ENCODE measurements at regions not wholly inside any gene's neighbourhood (a gene's known extent, or its start where the extent isn't known, plus 50 kb on each side); places are given as distances from the start of the nearest gene placed in this dataset.

DNA sequence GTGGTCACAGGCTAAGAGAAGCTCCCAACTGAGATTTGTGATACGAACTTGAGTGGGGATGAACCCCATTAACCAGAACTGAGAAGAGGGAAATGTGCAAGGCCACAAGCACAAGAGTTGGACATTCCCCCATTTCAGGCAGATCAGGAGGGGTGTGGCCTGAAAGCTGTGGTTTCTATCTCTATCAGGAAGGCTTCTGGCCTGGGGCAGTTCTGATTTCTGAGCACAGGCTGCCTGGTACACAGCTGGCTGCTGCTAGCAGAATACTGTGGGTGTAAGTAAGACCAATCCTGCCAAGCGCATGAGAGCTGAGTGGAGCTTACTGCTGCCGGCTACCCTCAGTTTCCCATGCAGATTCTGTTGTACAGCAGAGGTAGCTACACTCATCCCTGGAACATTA, 484.6 kb downstream of the SATB2 start:
- H3K27me3 Mint-ChIP-seq (ENCODE audit: unreplicated experiment): peaks cover 3% of the 10 kb centered on the region
- no peak overlapping the region for H3K27ac Mint-ChIP-seq (ENCODE audit: unreplicated experiment)
- no peaks in the 10 kb centered on the region for H3K36me3 Mint-ChIP-seq (ENCODE audit: unreplicated experiment)
- peaks cover 21% of the 10 kb centered on the region for H3K9me3 Mint-ChIP-seq (ENCODE audit: unreplicated experiment)
- no peaks in the 10 kb centered on the region for H3K4me1 Mint-ChIP-seq (ENCODE audit: unreplicated experiment)
- no peak overlapping the region for H3K4me3 Mint-ChIP-seq (ENCODE audit: unreplicated experiment)
- TF ChIP-seq, protein P1, sequence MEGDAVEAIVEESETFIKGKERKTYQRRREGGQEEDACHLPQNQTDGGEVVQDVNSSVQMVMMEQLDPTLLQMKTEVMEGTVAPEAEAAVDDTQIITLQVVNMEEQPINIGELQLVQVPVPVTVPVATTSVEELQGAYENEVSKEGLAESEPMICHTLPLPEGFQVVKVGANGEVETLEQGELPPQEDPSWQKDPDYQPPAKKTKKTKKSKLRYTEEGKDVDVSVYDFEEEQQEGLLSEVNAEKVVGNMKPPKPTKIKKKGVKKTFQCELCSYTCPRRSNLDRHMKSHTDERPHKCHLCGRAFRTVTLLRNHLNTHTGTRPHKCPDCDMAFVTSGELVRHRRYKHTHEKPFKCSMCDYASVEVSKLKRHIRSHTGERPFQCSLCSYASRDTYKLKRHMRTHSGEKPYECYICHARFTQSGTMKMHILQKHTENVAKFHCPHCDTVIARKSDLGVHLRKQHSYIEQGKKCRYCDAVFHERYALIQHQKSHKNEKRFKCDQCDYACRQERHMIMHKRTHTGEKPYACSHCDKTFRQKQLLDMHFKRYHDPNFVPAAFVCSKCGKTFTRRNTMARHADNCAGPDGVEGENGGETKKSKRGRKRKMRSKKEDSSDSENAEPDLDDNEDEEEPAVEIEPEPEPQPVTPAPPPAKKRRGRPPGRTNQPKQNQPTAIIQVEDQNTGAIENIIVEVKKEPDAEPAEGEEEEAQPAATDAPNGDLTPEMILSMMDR (IDR thresholded peaks at IDR 0.05): no peak
- DNase-seq (ENCODE audit: extremely low spot score, unreplicated experiment): no peak

DNA sequence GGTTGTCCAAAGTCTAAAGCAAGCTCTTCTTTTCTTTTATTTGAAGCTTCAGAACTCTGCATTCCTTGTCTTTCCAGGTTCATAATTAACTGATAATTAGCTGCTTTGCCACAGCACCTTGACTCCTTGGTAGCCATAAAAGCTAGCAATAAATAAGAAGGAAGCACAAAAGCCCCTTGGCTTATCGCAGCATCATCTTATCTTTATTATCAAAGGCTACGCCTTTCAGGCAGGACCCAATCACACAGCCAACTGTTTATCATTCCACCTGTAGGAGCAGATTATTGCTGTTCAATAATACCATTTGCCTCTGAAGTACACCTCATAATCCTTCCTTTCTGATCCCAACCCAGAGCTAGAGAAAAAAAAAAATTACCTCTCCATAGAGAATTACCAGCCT, 489.2 kb downstream of the SATB2 start:
- DNase-seq (ENCODE audit: extremely low spot score, unreplicated experiment): no peak
- TF ChIP-seq, protein P1 (IDR thresholded peaks at IDR 0.05): no peak
- no peaks in the 10 kb centered on the region for H3K9me3 Mint-ChIP-seq (ENCODE audit: unreplicated experiment)
- H3K27ac Mint-ChIP-seq (ENCODE audit: unreplicated experiment): no peak overlapping the region
- H3K27me3 Mint-ChIP-seq (ENCODE audit: unreplicated experiment): peaks cover 3% of the 10 kb centered on the region
- H3K36me3 Mint-ChIP-seq (ENCODE audit: unreplicated experiment): no peaks in the 10 kb centered on the region
- no peak overlapping the region for H3K4me3 Mint-ChIP-seq (ENCODE audit: unreplicated experiment)
- no peaks in the 10 kb centered on the region for H3K4me1 Mint-ChIP-seq (ENCODE audit: unreplicated experiment)

DNA sequence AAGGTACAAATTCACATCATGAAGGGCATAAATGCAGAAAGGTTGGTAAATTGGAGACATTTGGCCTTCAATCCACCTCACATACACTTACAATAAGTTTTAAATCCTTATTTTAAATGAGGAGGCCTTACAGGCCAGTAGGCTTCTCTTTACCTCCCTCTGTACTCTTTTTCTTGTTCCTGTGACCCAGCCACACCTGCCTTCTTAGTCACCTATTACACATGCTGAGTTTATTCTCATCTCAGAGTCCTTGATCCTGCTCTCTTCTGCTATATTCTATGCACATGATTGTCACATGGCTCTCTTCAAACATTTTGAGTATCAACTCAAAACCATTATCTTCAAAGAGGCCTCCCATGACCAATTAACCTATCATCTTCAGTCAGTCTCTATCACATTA, 491.5 kb downstream of the SATB2 start:
- TF ChIP-seq, protein P1 (IDR thresholded peaks at IDR 0.05): no peak
- Mint-ChIP-seq H3K4me1 (ENCODE audit: unreplicated experiment) (no peaks in the 10 kb centered on the region), H3K36me3 (ENCODE audit: unreplicated experiment) (no peaks in the 10 kb centered on the region), H3K27me3 (ENCODE audit: unreplicated experiment) (peaks cover 5% of the 10 kb centered on the region), H3K9me3 (ENCODE audit: unreplicated experiment) (no peaks in the 10 kb centered on the region), H3K4me3 (ENCODE audit: unreplicated experiment) (no peak overlapping the region), H3K27ac (ENCODE audit: unreplicated experiment) (no peak overlapping the region)
- DNase-seq (ENCODE audit: extremely low spot score, unreplicated experiment): no peak

DNA sequence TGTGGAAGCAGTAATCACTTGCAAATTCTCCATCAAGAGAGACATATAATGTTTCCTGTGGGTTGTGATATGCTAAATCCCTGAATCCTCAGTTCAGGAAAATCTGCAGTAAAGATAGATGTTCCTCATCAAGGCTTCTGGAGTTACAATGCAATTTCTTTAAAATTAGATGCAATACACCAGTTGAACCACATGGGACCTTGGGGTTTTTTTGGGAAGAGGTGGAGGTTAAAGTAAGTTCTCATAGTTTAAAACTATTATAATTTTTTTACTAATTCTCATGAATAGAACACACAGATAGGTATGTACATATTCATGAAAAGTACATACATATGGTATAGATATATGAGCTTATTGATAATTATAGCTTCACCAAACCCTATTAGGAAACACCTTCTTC, 496.2 kb downstream of the SATB2 start:
- Mint-ChIP-seq H3K27ac (ENCODE audit: unreplicated experiment) (no peak overlapping the region), H3K9me3 (ENCODE audit: unreplicated experiment) (no peaks in the 10 kb centered on the region), H3K27me3 (ENCODE audit: unreplicated experiment) (peaks cover 2% of the 10 kb centered on the region), H3K4me1 (ENCODE audit: unreplicated experiment) (no peaks in the 10 kb centered on the region), H3K4me3 (ENCODE audit: unreplicated experiment) (no peak overlapping the region), H3K36me3 (ENCODE audit: unreplicated experiment) (no peaks in the 10 kb centered on the region)
- TF ChIP-seq, protein P1 (IDR thresholded peaks at IDR 0.05): no peak
- DNase-seq (ENCODE audit: extremely low spot score, unreplicated experiment): no peak

DNA sequence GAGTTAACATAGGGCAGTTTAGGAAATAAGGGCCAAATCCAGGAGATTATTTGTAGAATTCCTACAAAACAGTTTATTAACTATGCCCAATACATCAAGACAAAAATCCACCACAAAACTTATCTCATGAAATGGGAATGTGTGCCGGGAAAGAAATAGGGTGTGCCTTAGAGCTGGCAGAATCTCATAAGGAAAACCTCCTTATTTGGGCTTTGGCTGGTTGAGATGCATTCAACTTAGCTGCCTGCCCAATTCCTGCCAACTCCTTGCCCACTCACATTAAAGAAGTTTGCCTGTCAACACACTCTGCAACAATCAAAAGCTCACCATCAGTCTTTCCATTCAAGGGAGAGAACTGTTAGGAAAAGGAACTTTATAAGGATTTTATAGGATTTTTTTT, 500.6 kb downstream of the SATB2 start:
- H3K9me3 Mint-ChIP-seq (ENCODE audit: unreplicated experiment): no peaks in the 10 kb centered on the region
- H3K36me3 Mint-ChIP-seq (ENCODE audit: unreplicated experiment): no peaks in the 10 kb centered on the region
- DNase-seq (ENCODE audit: extremely low spot score, unreplicated experiment): no peak
- H3K4me3 Mint-ChIP-seq (ENCODE audit: unreplicated experiment): no peak overlapping the region
- peaks cover 2% of the 10 kb centered on the region for H3K27me3 Mint-ChIP-seq (ENCODE audit: unreplicated experiment)
- TF ChIP-seq, protein P1 (IDR thresholded peaks at IDR 0.05): no peak
- no peak overlapping the region for H3K27ac Mint-ChIP-seq (ENCODE audit: unreplicated experiment)
- no peaks in the 10 kb centered on the region for H3K4me1 Mint-ChIP-seq (ENCODE audit: unreplicated experiment)

Data from osteocyte (in vitro differentiated cells).